ENCODE measurements at regions not wholly inside any gene's neighbourhood (a gene's known extent, or its start where the extent isn't known, plus 50 kb on each side); places are given as distances from the start of the nearest gene placed in this dataset.

DNA sequence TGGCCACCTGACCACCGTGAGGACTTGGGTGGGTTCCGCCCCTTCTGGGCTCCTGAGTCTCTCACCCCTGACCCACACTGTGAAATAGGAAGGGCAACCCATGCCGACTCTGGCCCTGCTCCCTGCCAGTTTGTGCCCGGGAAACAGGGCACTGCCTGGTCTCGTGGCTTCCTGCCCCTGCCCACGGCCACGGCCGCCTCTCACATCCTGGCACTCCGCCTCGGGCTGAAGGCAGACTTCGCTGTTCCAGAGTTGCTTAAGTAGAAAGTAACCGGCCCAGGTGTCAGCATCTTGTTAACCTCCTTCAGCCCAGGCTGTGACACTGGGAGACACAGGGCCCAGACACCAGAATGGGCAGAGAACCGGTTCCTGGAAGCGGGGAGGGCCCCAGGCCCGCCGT, 68.7 kb upstream of the RNU6ATAC start:
- TF ChIP-seq POLR2AphosphoS5 (IDR thresholded peaks at IDR 0.05; ENCODE audit: low read depth, low read length) (no peak), POU2F2 (IDR thresholded peaks at IDR 0.05; ENCODE audit: low read depth, low read length) (no peak), TAF1 (IDR thresholded peaks at IDR 0.05; ENCODE audit: low read depth, low read length) (no peak), SPI1 (IDR thresholded peaks at IDR 0.05; ENCODE audit: low read depth, low read length) (no peak), PAX5 (IDR thresholded peaks at IDR 0.05; ENCODE audit: insufficient read depth, low read length, severe bottlenecking) (no peak), POLR2A (IDR thresholded peaks at IDR 0.05; ENCODE audit: low read depth, low read length) (no peak)
- no peak for FAIRE-seq
- no peak for DNase-seq (ENCODE audit: insufficient read length, low spot score)

DNA sequence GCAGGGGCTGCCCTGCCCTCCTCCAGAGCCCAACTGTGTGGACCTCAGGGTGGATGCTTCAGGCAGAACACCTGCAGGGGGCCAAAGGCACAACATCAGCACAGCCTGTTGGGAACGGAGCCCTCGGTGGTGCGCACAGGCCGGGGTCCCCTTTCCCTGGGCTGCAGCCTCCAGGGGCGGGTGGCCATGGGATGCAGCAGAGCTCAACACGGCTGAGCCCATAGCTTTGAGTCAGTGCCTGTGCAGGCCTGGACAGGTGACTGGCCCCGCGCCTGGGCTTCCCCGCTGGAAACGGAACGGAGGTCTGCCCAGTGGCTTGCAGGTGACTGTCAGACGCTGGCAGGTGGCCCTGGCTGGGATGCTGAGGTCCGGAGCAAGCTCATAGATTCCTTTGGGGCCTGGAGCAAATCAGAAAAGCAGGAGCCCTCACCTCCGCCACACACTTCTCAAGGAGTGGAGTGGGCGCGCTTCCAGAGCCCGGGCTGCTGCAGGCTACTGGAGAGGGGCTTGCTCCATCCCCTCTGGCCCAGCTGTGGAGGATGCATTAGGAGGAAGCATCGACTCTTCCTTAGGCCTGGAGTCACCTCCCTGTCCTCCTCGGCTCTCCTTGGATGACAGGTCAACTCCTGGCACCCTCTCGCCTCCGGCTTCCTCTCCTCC, 69.8 kb upstream of the RNU6ATAC start:
- no peak for TF ChIP-seq POLR2A (IDR thresholded peaks at IDR 0.05; ENCODE audit: low read depth, low read length)
- FAIRE-seq (no peak), DNase-seq (ENCODE audit: insufficient read length, low spot score) (no peak)

DNA sequence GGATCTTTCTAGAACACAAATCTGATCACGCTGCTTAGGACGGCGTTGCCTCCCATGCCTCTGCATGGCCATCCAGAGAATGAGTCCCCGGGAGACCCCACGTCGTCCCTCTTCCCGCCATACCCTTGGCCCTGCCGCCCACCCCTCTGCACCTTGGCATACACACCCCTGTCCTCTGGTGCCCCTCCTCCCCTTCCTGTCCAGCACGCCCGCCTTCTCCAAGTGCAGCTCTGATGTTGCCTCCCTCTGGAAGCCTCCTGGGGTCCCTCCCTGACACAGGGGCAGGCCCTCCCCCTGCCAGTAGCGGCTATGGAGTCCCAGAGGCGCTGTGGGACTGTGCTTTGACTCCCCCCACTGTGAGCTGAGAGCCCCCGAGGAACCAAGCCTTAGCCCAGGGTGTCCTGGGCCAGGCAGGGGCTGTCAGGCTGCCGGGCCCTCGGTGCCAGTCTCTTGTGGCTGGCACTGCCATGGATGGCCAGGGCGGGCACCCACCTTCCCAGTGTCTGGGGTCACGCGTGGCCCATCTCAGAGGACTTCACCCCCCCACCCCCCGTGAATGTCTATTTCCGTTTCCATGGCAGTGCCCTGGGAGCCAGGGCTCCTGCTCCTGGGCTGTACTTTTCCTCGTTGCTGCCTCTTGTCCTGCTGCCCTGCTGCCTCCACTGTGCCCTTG, 70.5 kb upstream of the RNU6ATAC start:
- DNase-seq (ENCODE audit: insufficient read length, low spot score) (no peak), FAIRE-seq (no peak)
- no peak for TF ChIP-seq TAF1 (IDR thresholded peaks at IDR 0.05; ENCODE audit: low read depth, low read length)
- no peak for TF ChIP-seq SPI1 (IDR thresholded peaks at IDR 0.05; ENCODE audit: low read depth, low read length)
- TF ChIP-seq POU2F2 (IDR thresholded peaks at IDR 0.05; ENCODE audit: low read depth, low read length), result no peak
- no peak for TF ChIP-seq POLR2A (IDR thresholded peaks at IDR 0.05; ENCODE audit: low read depth, low read length)
- TF ChIP-seq PAX5 (IDR thresholded peaks at IDR 0.05; ENCODE audit: insufficient read depth, low read length, severe bottlenecking), result no peak
- no peak for TF ChIP-seq POLR2AphosphoS5 (IDR thresholded peaks at IDR 0.05; ENCODE audit: low read depth, low read length)

- TF ChIP-seq TAF1 (IDR thresholded peaks at IDR 0.05; ENCODE audit: low read depth, low read length) (no peak), SPI1 (IDR thresholded peaks at IDR 0.05; ENCODE audit: low read depth, low read length) (no peak), POLR2AphosphoS5 (IDR thresholded peaks at IDR 0.05; ENCODE audit: low read depth, low read length) (no peak), POLR2A (IDR thresholded peaks at IDR 0.05; ENCODE audit: low read depth, low read length) (no peak), POU2F2 (IDR thresholded peaks at IDR 0.05; ENCODE audit: low read depth, low read length) (no peak), PAX5 (IDR thresholded peaks at IDR 0.05; ENCODE audit: insufficient read depth, low read length, severe bottlenecking) (no peak)
- FAIRE-seq (no peak), DNase-seq (ENCODE audit: insufficient read length, low spot score) (no peak)
Observed at GRCh38 chr9:134235366-134235765, 71.0 kb upstream of the RNU6ATAC start.

GRCh38 chr9:134236001-134236421, 71.6 kb upstream of the RNU6ATAC start:
- no peak for DNase-seq (ENCODE audit: insufficient read length, low spot score)
- no peak for FAIRE-seq

GRCh38 chr9:134236935-134237629, 72.7 kb upstream of the RNU6ATAC start:
- no peak for FAIRE-seq

More at GRCh38 chr9:134236001-134236421, 71.6 kb upstream of the RNU6ATAC start:
- TF ChIP-seq POLR2A (IDR thresholded peaks at IDR 0.05; ENCODE audit: low read depth, low read length), result no peak
- no peak for TF ChIP-seq TAF1 (IDR thresholded peaks at IDR 0.05; ENCODE audit: low read depth, low read length)
- no peak for TF ChIP-seq POLR2AphosphoS5 (IDR thresholded peaks at IDR 0.05; ENCODE audit: low read depth, low read length)
- no peak for TF ChIP-seq SPI1 (IDR thresholded peaks at IDR 0.05; ENCODE audit: low read depth, low read length)
- no peak for TF ChIP-seq PAX5 (IDR thresholded peaks at IDR 0.05; ENCODE audit: insufficient read depth, low read length, severe bottlenecking)
- TF ChIP-seq POU2F2 (IDR thresholded peaks at IDR 0.05; ENCODE audit: low read depth, low read length), result no peak

DNA sequence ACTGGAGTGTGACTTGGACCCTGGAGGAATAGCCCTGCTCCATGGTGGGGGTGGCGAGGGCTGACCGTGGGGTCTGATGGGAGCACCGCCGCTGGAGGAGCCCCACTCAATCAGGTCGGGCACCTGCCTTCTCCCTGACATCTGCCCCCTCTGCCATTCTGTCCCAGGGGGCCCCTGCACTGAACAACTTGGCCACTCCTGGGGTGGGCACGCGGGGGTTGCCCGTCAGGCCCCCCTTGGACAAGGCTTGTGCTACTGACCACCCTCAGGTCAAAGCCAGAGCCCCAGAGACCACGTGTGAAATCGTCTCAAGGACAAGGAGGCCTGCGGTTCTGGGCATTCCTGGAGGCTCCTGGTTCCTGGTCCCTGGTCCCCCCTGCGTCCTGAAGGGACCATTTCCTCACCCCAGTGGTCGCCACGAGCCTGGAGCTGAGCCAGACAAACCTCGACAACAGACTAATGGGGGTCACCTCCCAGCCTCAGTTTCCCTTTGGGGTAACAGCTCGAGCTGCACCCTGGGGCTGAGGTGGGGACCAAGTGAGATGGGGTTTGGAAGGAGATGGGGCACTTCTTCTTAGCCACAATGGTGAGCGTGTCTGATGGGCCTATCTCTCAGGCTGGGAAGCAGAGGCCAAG, 73.4 kb upstream of the RNU6ATAC start:
- DNase-seq (ENCODE audit: insufficient read length, low spot score), result no peak
- TF ChIP-seq TAF1 (IDR thresholded peaks at IDR 0.05; ENCODE audit: low read depth, low read length) (no peak), PAX5 (IDR thresholded peaks at IDR 0.05; ENCODE audit: insufficient read depth, low read length, severe bottlenecking) (no peak), POLR2AphosphoS5 (IDR thresholded peaks at IDR 0.05; ENCODE audit: low read depth, low read length) (no peak), POU2F2 (IDR thresholded peaks at IDR 0.05; ENCODE audit: low read depth, low read length) (no peak), POLR2A (IDR thresholded peaks at IDR 0.05; ENCODE audit: low read depth, low read length) (no peak), SPI1 (IDR thresholded peaks at IDR 0.05; ENCODE audit: low read depth, low read length) (no peak)
- no peak for FAIRE-seq

More at GRCh38 chr9:134236935-134237629, 72.7 kb upstream of the RNU6ATAC start:
- no peak for DNase-seq (ENCODE audit: insufficient read length, low spot score)
- TF ChIP-seq SPI1 (IDR thresholded peaks at IDR 0.05; ENCODE audit: low read depth, low read length) (no peak), POLR2AphosphoS5 (IDR thresholded peaks at IDR 0.05; ENCODE audit: low read depth, low read length) (no peak), POLR2A (IDR thresholded peaks at IDR 0.05; ENCODE audit: low read depth, low read length) (no peak), TAF1 (IDR thresholded peaks at IDR 0.05; ENCODE audit: low read depth, low read length) (no peak), POU2F2 (IDR thresholded peaks at IDR 0.05; ENCODE audit: low read depth, low read length) (no peak), PAX5 (IDR thresholded peaks at IDR 0.05; ENCODE audit: insufficient read depth, low read length, severe bottlenecking) (no peak)

GRCh38 chr9:134239130-134239903, 75.0 kb upstream of the RNU6ATAC start:
- FAIRE-seq, result no peak
- DNase-seq (ENCODE audit: insufficient read length, low spot score), result no peak
- TF ChIP-seq POU2F2 (IDR thresholded peaks at IDR 0.05; ENCODE audit: low read depth, low read length) (no peak), POLR2A (IDR thresholded peaks at IDR 0.05; ENCODE audit: low read depth, low read length) (no peak), POLR2AphosphoS5 (IDR thresholded peaks at IDR 0.05; ENCODE audit: low read depth, low read length) (no peak), PAX5 (IDR thresholded peaks at IDR 0.05; ENCODE audit: insufficient read depth, low read length, severe bottlenecking) (no peak), SPI1 (IDR thresholded peaks at IDR 0.05; ENCODE audit: low read depth, low read length) (no peak), TAF1 (IDR thresholded peaks at IDR 0.05; ENCODE audit: low read depth, low read length) (no peak)

Measured in GM12891 (cell line).